A549 (cell line): ENCODE measurements at regions not wholly inside any gene's neighbourhood (a gene's known extent, or its start where the extent isn't known, plus 50 kb on each side); places are given as distances from the start of the nearest gene placed in this dataset.

Experiments
- ATAC-seq, 2 experiments: fragments of 200-7000 bp in 1 of 2; fragments of >200 bp in 1 of 2; cut with Nextera tagmentation in 1 of 2; cut with Tn5 transposase in 1 of 2; 3 replicates each; pipeline versions ENCODE4 v1.8.0 to v1.9.1; 2018 to 2020; ENCODE audit warnings: mild to moderate bottlenecking in 1 of 2, moderate library complexity in 1 of 2
- CTCF ChIA-PET: fragments of 300-600 bp; sonication (Branson Sonifier 250); formaldehyde crosslinking; extraction: SDS; loops from one replicate; lab custom pipeline; 2021; ENCODE audit warnings: antibody characterized with exemption, inconsistent platforms; lab: Yijun Ruan, JAX
- POLR2A ChIA-PET: fragments of 350-600 bp; formaldehyde crosslinking; extraction: SDS; loops from one replicate; lab custom pipeline; 2021; ENCODE audit warnings: antibody characterized with exemption, inconsistent platforms; lab: Yijun Ruan, JAX
- DNase-seq, 2 experiments: peaks; one replicate each; pipeline versions ENCODE4 v3.0.0 to v3.0.0-alpha.2; 2011 to 2016; ENCODE audit warnings: low read depth in 1 of 2, low spot score in 1 of 2
- FAIRE-seq: peaks from 2 replicates; lab custom pipeline; 2011; peaks lifted over from hg19 to GRCh38; lab: Jason Lieb, UNC
- H3K27ac ChIP-seq, 2 experiments: fragments of >200 bp; sonication (Bioruptor Twin); formaldehyde crosslinking; 3 replicates each; pipeline ENCODE4 v1.5.1; 2016 to 2017
- H3K4me1 ChIP-seq: fragments of >200 bp; sonication (Bioruptor Twin); formaldehyde crosslinking; 3 replicates; pipeline ENCODE4 v1.6.1; 2016
- H3K4me2 ChIP-seq: fragments of >200 bp; sonication (Bioruptor Twin); formaldehyde crosslinking; 3 replicates; pipeline ENCODE4 v1.6.1; 2016
- H3K4me3 ChIP-seq: fragments of >200 bp; sonication (Bioruptor Twin); formaldehyde crosslinking; 3 replicates; pipeline ENCODE4 v1.5.1; 2016
- H3K9me3 ChIP-seq: fragments of >200 bp; sonication (Bioruptor Twin); formaldehyde crosslinking; 3 replicates; pipeline ENCODE4 v1.6.1; 2016
- CBX2 ChIP-seq: fragments of 200-600 bp; sonication (generic); IDR thresholded peaks from 2 replicates; pipeline ENCODE4 v1.6.1; 2016; ENCODE audit warnings: low read depth, mild to moderate bottlenecking, borderline replicate concordance
- CBX8 ChIP-seq: fragments of 200-600 bp; sonication (generic); IDR thresholded peaks from 2 replicates; pipeline ENCODE4 v1.6.1; 2016
- CHD4 ChIP-seq: fragments of 200-600 bp; sonication (generic); IDR thresholded peaks from 2 replicates; pipeline ENCODE4 v1.6.1; 2016; ENCODE audit warnings: antibody characterized with exemption, mild to moderate bottlenecking, borderline replicate concordance
- EHF ChIP-seq: fragments of 250-450 bp; sonication (Bioruptor Pico); IDR thresholded peaks from 2 replicates; pipeline ENCODE4 v1.5.0; 2020; ENCODE audit warnings: mild to moderate bottlenecking
- EP300 ChIP-seq, 2 experiments: fragments of >200 bp; sonication (Bioruptor Twin); formaldehyde crosslinking; IDR thresholded peaks; 2 replicates in 1 of 2; 3 replicates in 1 of 2; pipeline ENCODE4 v1.6.1; 2016 to 2017
- FOXS1 ChIP-seq: fragments of 250-450 bp; sonication (Bioruptor Pico); IDR thresholded peaks from 2 replicates; pipeline ENCODE4 v1.5.0; 2020; ENCODE audit warnings: mild to moderate bottlenecking, moderate library complexity
- GATA3 ChIP-seq: IDR thresholded peaks from 2 replicates; pipeline ENCODE4 v1.6.1; 2012; ENCODE audit warnings: borderline replicate concordance
- HOXB5 ChIP-seq: fragments of 250-450 bp; sonication (Bioruptor Pico); IDR thresholded peaks from 2 replicates; pipeline ENCODE4 v1.5.0; 2020; ENCODE audit warnings: mild to moderate bottlenecking, moderate library complexity
- JUNB ChIP-seq: fragments of >200 bp; sonication (Bioruptor Twin); formaldehyde crosslinking; IDR thresholded peaks from 2 replicates; pipeline ENCODE4 v1.6.1; 2016
- MAZ ChIP-seq: fragments of 150-350 bp; IDR thresholded peaks from 2 replicates; pipeline ENCODE4 v1.6.1; 2014; ENCODE audit warnings: antibody characterized with exemption, low read depth, low read length, borderline replicate concordance
- NR3C1 ChIP-seq: fragments of >200 bp; sonication (Bioruptor Twin); formaldehyde crosslinking; IDR thresholded peaks from 3 replicates; pipeline ENCODE4 v1.6.1; 2017
- RAD21 ChIP-seq, 2 experiments: fragments of >200 bp in 1 of 2; sonication (Bioruptor Twin) in 1 of 2; formaldehyde crosslinking in 1 of 2; IDR thresholded peaks in 1 of 2; conservative IDR thresholded peaks in 1 of 2; 2 replicates in 1 of 2; 3 replicates in 1 of 2; pipeline ENCODE4 v1.6.1; 2012 to 2018; ENCODE audit warnings: inconsistent platforms in 1 of 2
- RARB ChIP-seq: fragments of 250-450 bp; sonication (Bioruptor Pico); IDR thresholded peaks from 2 replicates; pipeline ENCODE4 v1.8.0; 2021; ENCODE audit warnings: mild to moderate bottlenecking, moderate library complexity
- RCOR1 ChIP-seq: fragments of 150-350 bp; IDR thresholded peaks from 2 replicates; pipeline ENCODE4 v1.6.1; 2014; ENCODE audit warnings: antibody characterized with exemption, low read length, low read depth
- RNF2 ChIP-seq: fragments of 200-600 bp; sonication (generic); IDR thresholded peaks from 2 replicates; pipeline ENCODE4 v1.6.1; 2016; ENCODE audit warnings: low read depth, mild to moderate bottlenecking, antibody characterized with exemption, moderate library complexity, borderline replicate concordance
- SMC3 ChIP-seq: fragments of >200 bp; sonication (Bioruptor Twin); formaldehyde crosslinking; IDR thresholded peaks from 3 replicates; pipeline ENCODE4 v1.6.1; 2018; ENCODE audit warnings: inconsistent platforms
- TP53 ChIP-seq: fragments of 250-450 bp; sonication (Bioruptor Pico); IDR thresholded peaks from 2 replicates; pipeline ENCODE4 v1.5.0; 2021; ENCODE audit warnings: mild to moderate bottlenecking, moderate library complexity
- ZC3H11A ChIP-seq: fragments of 450-650 bp; IDR thresholded peaks from 2 replicates; pipeline ENCODE4 v1.6.1; 2014; ENCODE audit warnings: antibody characterized with exemption, mild to moderate bottlenecking
- ZFP36 ChIP-seq: fragments of 450-650 bp; IDR thresholded peaks from 2 replicates; pipeline ENCODE4 v1.6.1; 2014; ENCODE audit warnings: borderline replicate concordance; ENCODE audit not compliant: partially characterized antibody
- WGBS: methylation state at CpG from one replicate; pipeline ENCODE4 v1.1.6; 2017; ENCODE audit errors: missing lambda C conversion rate; 5-methylcytosine and 5-hydroxymethylcytosine counted together
- TF ChIP-seq, protein P1 (sequence below): fragments of 200-600 bp; sonication (generic); IDR thresholded peaks from 2 replicates; pipeline ENCODE4 v1.6.1; 2016; ENCODE audit warnings: antibody characterized with exemption, mild to moderate bottlenecking, moderate library complexity
- TF ChIP-seq, protein P2 (sequence below): IDR thresholded peaks from 2 replicates; pipeline ENCODE4 v1.6.1; 2012
- TF ChIP-seq, protein P3 (sequence below): fragments of >200 bp; sonication (Bioruptor Twin); formaldehyde crosslinking; IDR thresholded peaks from 3 replicates; pipeline ENCODE4 v1.5.1; 2016

DNA sequence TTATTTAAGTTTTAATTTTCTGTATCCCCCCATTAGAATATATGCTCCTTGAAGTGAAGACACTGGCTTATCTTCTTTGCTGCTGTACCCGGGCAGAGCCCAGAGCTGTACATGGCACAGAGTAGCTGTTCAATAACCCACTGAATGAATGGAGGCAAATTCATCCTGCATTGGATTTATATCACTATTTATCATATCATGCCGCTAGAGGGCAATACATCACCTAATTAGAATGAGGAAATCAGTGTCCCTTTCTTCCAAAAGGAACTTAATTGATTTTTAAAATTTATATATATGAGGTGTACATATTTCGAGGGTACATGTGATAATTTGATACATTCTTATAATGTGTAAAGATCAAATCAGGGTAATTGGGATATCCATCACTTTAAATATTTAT lies 89.2 kb upstream of the TMEM260 start:
- POLR2A ChIA-PET = no interaction called here
- no peak for FAIRE-seq

DNA sequence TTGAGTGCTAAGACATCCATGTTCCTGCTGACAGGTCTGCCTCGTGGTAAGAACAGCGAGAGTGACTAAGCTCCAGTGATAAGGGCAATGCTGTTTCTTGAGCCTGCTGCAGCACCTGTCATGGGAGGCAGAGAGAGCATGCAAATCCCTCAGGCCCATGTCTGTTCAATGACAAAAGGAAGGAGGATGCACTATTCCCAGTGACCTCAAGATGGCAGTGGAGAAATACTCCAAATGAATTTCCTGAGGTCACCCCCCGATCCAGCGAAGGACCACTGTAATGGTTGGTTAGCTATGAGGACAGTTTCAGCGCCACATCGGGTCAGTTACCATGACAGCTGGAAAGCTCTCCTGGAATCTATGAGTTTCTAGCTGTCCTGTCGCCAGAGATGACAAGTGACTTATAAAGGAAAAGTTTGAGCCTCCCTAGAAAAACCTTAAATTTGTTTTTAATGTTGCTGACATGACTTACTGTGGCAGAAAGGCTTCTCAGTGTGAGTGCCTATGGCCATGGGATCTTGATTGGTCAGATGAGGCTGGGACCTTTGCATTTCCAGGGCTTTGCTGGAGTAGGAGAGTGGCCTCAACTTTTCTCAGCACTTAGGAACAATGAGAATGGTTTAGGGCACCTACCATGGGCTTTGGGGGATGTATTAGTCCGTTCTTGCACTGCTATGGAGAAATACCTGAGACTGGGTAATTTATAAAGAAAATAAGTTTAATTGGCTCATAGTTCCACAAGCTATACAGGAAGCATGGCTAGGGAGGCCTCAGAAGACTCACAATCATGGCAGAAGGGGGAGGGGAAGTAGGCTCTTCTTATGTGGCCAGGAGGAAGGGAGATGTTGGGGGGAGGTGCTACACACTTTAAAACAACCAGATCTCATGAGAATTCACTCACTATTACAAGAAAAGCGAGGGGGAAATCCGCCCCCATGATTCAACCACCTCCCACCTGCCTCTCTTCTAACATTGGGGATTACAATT lies 88.0 kb upstream of the TMEM260 start:
- ChIA-PET CTCF (interaction anchor here (0.6 to 7.3 kb wide), 67 partner anchors 9 to 1625 kb away, joined by 3 to 66 read pairs (median 4); partner anchors contain the start of genes AP5M1, EXOC5 and TMEM260), POLR2A (no interaction called here)
- Histone ChIP-seq H3K4me3 (no peak overlapping the region), H3K4me2 (peak overlapping the region; percentile 70), H3K4me1 (no peaks in the 10 kb centered on the region), H3K9me3 (no peaks in the 10 kb centered on the region), H3K27ac (no peak overlapping the region)
- FAIRE-seq = no peak
- ATAC-seq = peak; percentile 70 to 84
- 17% methylated on average over 10 of the region's 10 CpGs for WGBS
- DNase-seq = peak; percentile 21 to 72
- TF ChIP-seq EHF (CRISPR knock-in tag) (no peak), RARB (CRISPR knock-in tag) (no peak), HOXB5 (CRISPR knock-in tag) (no peak), TP53 (no peak), EP300 (IDR thresholded peaks at IDR 0.05) (no peak), RNF2 (no peak), RCOR1 (no peak), NR3C1 (no peak), ZFP36 (peak; percentile 7)
- TF ChIP-seq, protein P1, sequence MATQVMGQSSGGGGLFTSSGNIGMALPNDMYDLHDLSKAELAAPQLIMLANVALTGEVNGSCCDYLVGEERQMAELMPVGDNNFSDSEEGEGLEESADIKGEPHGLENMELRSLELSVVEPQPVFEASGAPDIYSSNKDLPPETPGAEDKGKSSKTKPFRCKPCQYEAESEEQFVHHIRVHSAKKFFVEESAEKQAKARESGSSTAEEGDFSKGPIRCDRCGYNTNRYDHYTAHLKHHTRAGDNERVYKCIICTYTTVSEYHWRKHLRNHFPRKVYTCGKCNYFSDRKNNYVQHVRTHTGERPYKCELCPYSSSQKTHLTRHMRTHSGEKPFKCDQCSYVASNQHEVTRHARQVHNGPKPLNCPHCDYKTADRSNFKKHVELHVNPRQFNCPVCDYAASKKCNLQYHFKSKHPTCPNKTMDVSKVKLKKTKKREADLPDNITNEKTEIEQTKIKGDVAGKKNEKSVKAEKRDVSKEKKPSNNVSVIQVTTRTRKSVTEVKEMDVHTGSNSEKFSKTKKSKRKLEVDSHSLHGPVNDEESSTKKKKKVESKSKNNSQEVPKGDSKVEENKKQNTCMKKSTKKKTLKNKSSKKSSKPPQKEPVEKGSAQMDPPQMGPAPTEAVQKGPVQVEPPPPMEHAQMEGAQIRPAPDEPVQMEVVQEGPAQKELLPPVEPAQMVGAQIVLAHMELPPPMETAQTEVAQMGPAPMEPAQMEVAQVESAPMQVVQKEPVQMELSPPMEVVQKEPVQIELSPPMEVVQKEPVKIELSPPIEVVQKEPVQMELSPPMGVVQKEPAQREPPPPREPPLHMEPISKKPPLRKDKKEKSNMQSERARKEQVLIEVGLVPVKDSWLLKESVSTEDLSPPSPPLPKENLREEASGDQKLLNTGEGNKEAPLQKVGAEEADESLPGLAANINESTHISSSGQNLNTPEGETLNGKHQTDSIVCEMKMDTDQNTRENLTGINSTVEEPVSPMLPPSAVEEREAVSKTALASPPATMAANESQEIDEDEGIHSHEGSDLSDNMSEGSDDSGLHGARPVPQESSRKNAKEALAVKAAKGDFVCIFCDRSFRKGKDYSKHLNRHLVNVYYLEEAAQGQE = no peak
- TF ChIP-seq, protein P2, sequence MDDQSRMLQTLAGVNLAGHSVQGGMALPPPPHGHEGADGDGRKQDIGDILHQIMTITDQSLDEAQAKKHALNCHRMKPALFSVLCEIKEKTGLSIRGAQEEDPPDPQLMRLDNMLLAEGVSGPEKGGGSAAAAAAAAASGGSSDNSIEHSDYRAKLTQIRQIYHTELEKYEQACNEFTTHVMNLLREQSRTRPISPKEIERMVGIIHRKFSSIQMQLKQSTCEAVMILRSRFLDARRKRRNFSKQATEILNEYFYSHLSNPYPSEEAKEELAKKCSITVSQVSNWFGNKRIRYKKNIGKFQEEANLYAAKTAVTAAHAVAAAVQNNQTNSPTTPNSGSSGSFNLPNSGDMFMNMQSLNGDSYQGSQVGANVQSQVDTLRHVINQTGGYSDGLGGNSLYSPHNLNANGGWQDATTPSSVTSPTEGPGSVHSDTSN = no peak
- TF ChIP-seq, protein P3, sequence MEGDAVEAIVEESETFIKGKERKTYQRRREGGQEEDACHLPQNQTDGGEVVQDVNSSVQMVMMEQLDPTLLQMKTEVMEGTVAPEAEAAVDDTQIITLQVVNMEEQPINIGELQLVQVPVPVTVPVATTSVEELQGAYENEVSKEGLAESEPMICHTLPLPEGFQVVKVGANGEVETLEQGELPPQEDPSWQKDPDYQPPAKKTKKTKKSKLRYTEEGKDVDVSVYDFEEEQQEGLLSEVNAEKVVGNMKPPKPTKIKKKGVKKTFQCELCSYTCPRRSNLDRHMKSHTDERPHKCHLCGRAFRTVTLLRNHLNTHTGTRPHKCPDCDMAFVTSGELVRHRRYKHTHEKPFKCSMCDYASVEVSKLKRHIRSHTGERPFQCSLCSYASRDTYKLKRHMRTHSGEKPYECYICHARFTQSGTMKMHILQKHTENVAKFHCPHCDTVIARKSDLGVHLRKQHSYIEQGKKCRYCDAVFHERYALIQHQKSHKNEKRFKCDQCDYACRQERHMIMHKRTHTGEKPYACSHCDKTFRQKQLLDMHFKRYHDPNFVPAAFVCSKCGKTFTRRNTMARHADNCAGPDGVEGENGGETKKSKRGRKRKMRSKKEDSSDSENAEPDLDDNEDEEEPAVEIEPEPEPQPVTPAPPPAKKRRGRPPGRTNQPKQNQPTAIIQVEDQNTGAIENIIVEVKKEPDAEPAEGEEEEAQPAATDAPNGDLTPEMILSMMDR = peak; percentile 76

More for the DNA sequence above, 89.2 kb upstream of the TMEM260 start:
- whole genome bisulfite sequencing = 0% methylated on average over 3 of the region's 3 CpGs
- no peaks in the 10 kb centered on the region for H3K4me1 ChIP-seq
- peak in 1 of 2 experiments; percentile 40 for DNase-seq
- no peak overlapping the region for H3K4me3 ChIP-seq
- no peak overlapping the region for H3K27ac ChIP-seq
- ATAC-seq = peak in 1 of 2 experiments; percentile 54; a peak in 3 of 6 replicates
- no peaks in the 10 kb centered on the region for H3K9me3 ChIP-seq
- no peak for TF ChIP-seq NR3C1
- no peak for TF ChIP-seq CBX2
- TF ChIP-seq MAZ = no peak
- peak; percentile 58 to 69 for TF ChIP-seq RAD21 (conservative IDR thresholded peaks at IDR 0.05 in 1 of 2, IDR thresholded peaks at IDR 0.05 in 1 of 2)
- TF ChIP-seq SMC3 = peak; percentile 48
- TF ChIP-seq, protein P3 = peak; percentile 71
- TF ChIP-seq GATA3 = no peak
- TF ChIP-seq ZC3H11A = no peak
- no peak for TF ChIP-seq CHD4
- TF ChIP-seq, protein P1 = no peak
- TF ChIP-seq CBX8 = no peak
- no peak for TF ChIP-seq FOXS1 (CRISPR knock-in tag)
- TF ChIP-seq JUNB = no peak
- H3K4me2 ChIP-seq = no peak overlapping the region
- CTCF ChIA-PET = interaction anchor here (0.6 to 7.3 kb wide), 61 partner anchors 8 to 1417 kb away, joined by 3 to 66 read pairs (median 4); partner anchors contain the start of genes AP5M1, EXOC5 and TMEM260
